OCI-LY1 (cell line): ENCODE measurements at regions not wholly inside any gene's neighbourhood (a gene's known extent, or its start where the extent isn't known, plus 50 kb on each side); places are given as distances from the start of the nearest gene placed in this dataset.

Experiments
- H2AFZ ChIP-seq: fragments of 200-600 bp; sonication (generic), shearing (Covaris generic); 2 replicates; pipeline ENCODE4 v1.6.0; 2014; ENCODE audit warnings: antibody characterized with exemption, mild to moderate bottlenecking, low read length
- H3F3A ChIP-seq: fragments of 200-600 bp; sonication (generic), shearing (Covaris generic); 2 replicates; pipeline ENCODE4 v1.6.0; 2014; ENCODE audit warnings: mild to moderate bottlenecking, antibody characterized with exemption, low read length, moderate library complexity; ENCODE audit not compliant: insufficient read depth
- H3K27ac ChIP-seq: fragments of 200-600 bp; sonication (generic); 2 replicates; pipeline ENCODE4 v1.5.1; 2014; ENCODE audit warnings: low read length, mixed run types, mild to moderate bottlenecking, low read depth; ENCODE audit not compliant: poor library complexity, severe bottlenecking
- H3K27me3 ChIP-seq: fragments of 200-600 bp; sonication (generic); 2 replicates; pipeline ENCODE4 v1.6.0; 2014; ENCODE audit warnings: antibody characterized with exemption, mild to moderate bottlenecking, low read length, moderate library complexity; ENCODE audit not compliant: insufficient read depth
- H3K36me3 ChIP-seq: fragments of 200-600 bp; sonication (generic); 2 replicates; pipeline ENCODE4 v1.6.1; 2014; ENCODE audit warnings: mild to moderate bottlenecking, antibody characterized with exemption, low read length, moderate library complexity, mixed read lengths; ENCODE audit not compliant: insufficient read depth
- H3K4me1 ChIP-seq: fragments of 200-600 bp; sonication (generic); 2 replicates; pipeline ENCODE4 v1.5.1; 2014; ENCODE audit warnings: mild to moderate bottlenecking, low read length, moderate library complexity; ENCODE audit not compliant: insufficient read depth, severe bottlenecking
- H3K4me2 ChIP-seq: fragments of 200-600 bp; sonication (generic), shearing (Covaris generic); 2 replicates; pipeline ENCODE4 v1.6.1; 2014; ENCODE audit warnings: low read length
- H3K4me3 ChIP-seq: fragments of 200-600 bp; sonication (generic); 2 replicates; pipeline ENCODE4 v1.5.1; 2014; ENCODE audit warnings: low read length, low read depth, mild to moderate bottlenecking, mixed read lengths; ENCODE audit not compliant: poor library complexity, severe bottlenecking
- H3K79me2 ChIP-seq: fragments of 200-600 bp; shearing (Covaris generic); 2 replicates; pipeline ENCODE4 v1.6.1; 2016; ENCODE audit warnings: mixed run types, low read length, mixed read lengths; ENCODE audit not compliant: insufficient read depth
- H3K9ac ChIP-seq: fragments of 200-600 bp; sonication (generic), shearing (Covaris generic); 2 replicates; pipeline ENCODE4 v1.6.1; 2014; ENCODE audit warnings: mild to moderate bottlenecking, low read length, mixed read lengths
- H3K9me2 ChIP-seq: fragments of 200-600 bp; sonication (generic), shearing (Covaris generic); 2 replicates; pipeline ENCODE4 v1.6.1; 2014; ENCODE audit warnings: low read depth, mild to moderate bottlenecking, low read length, mixed read lengths
- H3K9me3 ChIP-seq: fragments of 200-600 bp; shearing (Covaris generic); 2 replicates; pipeline ENCODE4 v1.6.1; 2014; ENCODE audit warnings: low read length, mixed read lengths
- H4K20me1 ChIP-seq: fragments of 200-600 bp; sonication (generic), shearing (Covaris generic); 2 replicates; pipeline ENCODE4 v1.6.0; 2016; ENCODE audit warnings: mild to moderate bottlenecking, low read length; ENCODE audit not compliant: insufficient read depth
- CTCF ChIP-seq: fragments of 200-600 bp; sonication (generic), shearing (Covaris generic); IDR thresholded peaks from 2 replicates; pipeline ENCODE4 v1.5.1; 2017; ENCODE audit warnings: mild to moderate bottlenecking, antibody characterized with exemption, low read length, moderate library complexity, mixed read lengths
- EZH2 ChIP-seq: fragments of 200-600 bp; sonication (generic), shearing (Covaris generic); IDR thresholded peaks from 2 replicates; pipeline ENCODE4 v1.8.0; 2017; ENCODE audit warnings: borderline replicate concordance, mixed run types, mild to moderate bottlenecking, antibody characterized with exemption, low read length, moderate library complexity, mixed read lengths

GRCh38 chr15:77851691-77852090 lies 219.0 kb upstream of the LINGO1 start:
- H3K27ac ChIP-seq: no peak overlapping the region
- TF ChIP-seq CTCF: no peak
- no peak for TF ChIP-seq EZH2

GRCh38 chr15:77851086-77851485 lies 218.4 kb upstream of the LINGO1 start:
- H3K9ac ChIP-seq: no peak overlapping the region
- no peaks in the 10 kb centered on the region for H4K20me1 ChIP-seq
- H3K79me2 ChIP-seq: no peaks in the 10 kb centered on the region
- no peaks in the 10 kb centered on the region for H3K9me3 ChIP-seq
- H3K27me3 ChIP-seq: no peaks in the 10 kb centered on the region
- TF ChIP-seq CTCF (no peak), EZH2 (no peak)
- no peak overlapping the region for H3K4me2 ChIP-seq
- H3K4me1 ChIP-seq: no peaks in the 10 kb centered on the region
- H3K36me3 ChIP-seq: no peaks in the 10 kb centered on the region
- H3K4me3 ChIP-seq: no peak overlapping the region
- H3K9me2 ChIP-seq: no peaks in the 10 kb centered on the region
- H2AFZ ChIP-seq: no peak overlapping the region
- H3K27ac ChIP-seq: no peak overlapping the region
- H3F3A ChIP-seq: no peaks in the 10 kb centered on the region

More at GRCh38 chr15:77851691-77852090, 219.0 kb upstream of the LINGO1 start:
- Histone ChIP-seq H3K9ac (no peak overlapping the region), H3K9me3 (no peaks in the 10 kb centered on the region), H3K4me1 (no peaks in the 10 kb centered on the region), H3K36me3 (no peaks in the 10 kb centered on the region), H3K4me3 (no peak overlapping the region), H3K4me2 (no peak overlapping the region), H3K9me2 (no peaks in the 10 kb centered on the region), H3K27me3 (no peaks in the 10 kb centered on the region), H4K20me1 (no peaks in the 10 kb centered on the region), H3F3A (no peaks in the 10 kb centered on the region), H2AFZ (no peak overlapping the region), H3K79me2 (no peaks in the 10 kb centered on the region)

- no peaks in the 10 kb centered on the region for H3K27me3 ChIP-seq
Measured at GRCh38 chr15:77846986-77847385, 214.3 kb upstream of the LINGO1 start.

More at GRCh38 chr15:77846986-77847385, 214.3 kb upstream of the LINGO1 start:
- no peaks in the 10 kb centered on the region for H3K9me3 ChIP-seq
- no peak for TF ChIP-seq EZH2
- TF ChIP-seq CTCF: no peak
- no peak overlapping the region for H2AFZ ChIP-seq
- H3K4me3 ChIP-seq: no peak overlapping the region
- no peaks in the 10 kb centered on the region for H3K9me2 ChIP-seq
- no peaks in the 10 kb centered on the region for H3F3A ChIP-seq
- H3K27ac ChIP-seq: no peak overlapping the region
- no peak overlapping the region for H3K4me2 ChIP-seq
- no peaks in the 10 kb centered on the region for H3K4me1 ChIP-seq
- no peaks in the 10 kb centered on the region for H3K79me2 ChIP-seq
- H4K20me1 ChIP-seq: no peaks in the 10 kb centered on the region
- H3K9ac ChIP-seq: no peak overlapping the region
- H3K36me3 ChIP-seq: no peaks in the 10 kb centered on the region; the same call in 1 of the 2 replicates
